Left lung (tissue), 4 donors: ENCODE measurements at regions not wholly inside any gene's neighbourhood (a gene's known extent, or its start where the extent isn't known, plus 50 kb on each side); places are given as distances from the start of the nearest gene placed in this dataset.
A peak's percentile ranks its signal among the peaks of the same experiment; 100 is the strongest.
"Not testable (repeated sequence)": the region's sequence is repeated elsewhere in the genome, so short reads cannot be mapped to it uniquely, and the experiment has no call there.

Source experiments
- ATAC-seq: fragments of 200-7000 bp; cut with Tn5 transposase; one replicate; pipeline ENCODE4 v1.9.1; 2020; ENCODE audit warnings: moderate library complexity
- DNase-seq, 4 donors: peaks; one replicate each; pipeline ENCODE4 v3.0.0-alpha.2; 2013 to 2020
- H3K27ac ChIP-seq, 2 donors: fragments of 200-600 bp; sonication (generic) in 1 of 2; one replicate each; pipeline versions ENCODE4 v1.5.0 to v1.8.0; 2020 to 2021
- H3K27me3 ChIP-seq, 2 donors: fragments of 200-600 bp; sonication (generic) in 1 of 2; one replicate each; pipeline versions ENCODE4 v1.5.0 to v1.8.0; 2020 to 2021
- H3K36me3 ChIP-seq, 2 donors: fragments of 200-600 bp; sonication (generic) in 1 of 2; one replicate each; pipeline versions ENCODE4 v1.5.0 to v1.8.0; 2020 to 2021
- H3K4me1 ChIP-seq, 2 donors: fragments of 200-600 bp; one replicate each; pipeline ENCODE4 v1.8.0; 2021
- H3K4me3 ChIP-seq, 2 donors: fragments of 200-600 bp; sonication (generic) in 1 of 2; one replicate each; pipeline versions ENCODE4 v1.5.0 to v1.8.0; 2020 to 2021; ENCODE audit warnings: mild to moderate bottlenecking in 1 of 2
- H3K9me3 ChIP-seq, 2 donors: fragments of 200-600 bp; sonication (generic) in 1 of 2; one replicate each; pipeline versions ENCODE4 v1.5.0 to v1.8.0; 2020 to 2021
- CTCF ChIP-seq, 2 donors: fragments of 200-600 bp; sonication (generic) in 1 of 2; IDR thresholded peaks; one replicate each; pipeline versions ENCODE4 v1.5.0 to v1.8.0; 2021; ENCODE audit warnings: antibody characterized with exemption in 2 of 2
- intact Hi-C, 2 donors: fragments of 100-400 bp; cut with DNase I; formaldehyde crosslinking; loops; one replicate each; pipeline versions ENCODE4 v1.11.2 to v1.14.2; 2022
- donor health status: DM: no; HTN: yes; CAD: no.
- donor health status: DM: no; HTN: no; CAD: no.

GRCh38 chr2:183543731-183544130 is 419.5 kb downstream of the NUP35 start:
- no peak for DNase-seq
- TF ChIP-seq CTCF (IDR thresholded peaks at IDR 0.05): no peak
- ATAC-seq: peak; percentile 24
- Histone ChIP-seq H3K36me3 (no peaks in the 10 kb centered on the region), H3K4me1 (no peaks in the 10 kb centered on the region), H3K27ac (no peak overlapping the region), H3K9me3 (peaks cover 0 to 34% of the 10 kb centered on the region in 2 donors), H3K4me3 (no peak overlapping the region), H3K27me3 (no peaks in the 10 kb centered on the region)
- intact Hi-C loops: no loop called here

- intact Hi-C loops, H3K27me3 ChIP-seq, H3K36me3 ChIP-seq, H3K4me1 ChIP-seq, H3K27ac ChIP-seq, ATAC-seq, H3K4me3 ChIP-seq: not testable (repeated sequence)
- H3K9me3 ChIP-seq: peaks cover 0 to 38% of the 10 kb centered on the region in 2 donors
- DNase-seq: peak in 1 of 4 donors; percentile 64
Measured at GRCh38 chr2:183546560-183547350, 422.5 kb downstream of the NUP35 start.

- intact Hi-C loops: no loop called here
- no peak for TF ChIP-seq CTCF (IDR thresholded peaks at IDR 0.05)
- no peak overlapping the region for H3K4me3 ChIP-seq
- DNase-seq: no peak
- H3K9me3 ChIP-seq: peaks cover 0 to 8% of the 10 kb centered on the region in 2 donors
- no peaks in the 10 kb centered on the region for H3K36me3 ChIP-seq
- ATAC-seq: no peak
- no peaks in the 10 kb centered on the region for H3K27me3 ChIP-seq
- no peaks in the 10 kb centered on the region for H3K4me1 ChIP-seq
- no peak overlapping the region for H3K27ac ChIP-seq
Measured at GRCh38 chr2:183552716-183553115, 428.5 kb downstream of the NUP35 start.

GRCh38 chr2:183564726-183565125 is 440.5 kb downstream of the NUP35 start:
- Histone ChIP-seq H3K4me1 (no peaks in the 10 kb centered on the region), H3K27ac (no peak overlapping the region), H3K9me3 (peaks cover 0 to 2% of the 10 kb centered on the region in 2 donors), H3K4me3 (no peak overlapping the region), H3K27me3 (no peaks in the 10 kb centered on the region), H3K36me3 (no peaks in the 10 kb centered on the region)
- no peak for DNase-seq
- intact Hi-C loops: no loop called here
- ATAC-seq: no peak
- no peak for TF ChIP-seq CTCF (IDR thresholded peaks at IDR 0.05)

GRCh38 chr2:183575481-183575880 is 451.2 kb downstream of the NUP35 start:
- no peak for DNase-seq
- Histone ChIP-seq H3K27ac (no peak overlapping the region), H3K36me3 (no peaks in the 10 kb centered on the region), H3K4me1 (no peaks in the 10 kb centered on the region), H3K27me3 (no peaks in the 10 kb centered on the region), H3K9me3 (peaks cover 0 to 21% of the 10 kb centered on the region in 2 donors), H3K4me3 (no peak overlapping the region)
- no peak for ATAC-seq
- intact Hi-C loops: no loop called here
- TF ChIP-seq CTCF (IDR thresholded peaks at IDR 0.05): no peak

- no peaks in the 10 kb centered on the region for H3K4me1 ChIP-seq
- intact Hi-C loops: no loop called here
- no peak for TF ChIP-seq CTCF (IDR thresholded peaks at IDR 0.05)
Measured at GRCh38 chr2:183579686-183580085, 455.4 kb downstream of the NUP35 start.

More at GRCh38 chr2:183579686-183580085, 455.4 kb downstream of the NUP35 start:
- no peak for ATAC-seq
- no peaks in the 10 kb centered on the region for H3K27me3 ChIP-seq
- no peaks in the 10 kb centered on the region for H3K36me3 ChIP-seq
- no peak for DNase-seq
- H3K9me3 ChIP-seq: peaks cover 0 to 20% of the 10 kb centered on the region in 2 donors
- no peak overlapping the region for H3K4me3 ChIP-seq
- no peak overlapping the region for H3K27ac ChIP-seq
